GM08714 (cell line): ENCODE measurements at regions not wholly inside any gene's neighbourhood (a gene's known extent, or its start where the extent isn't known, plus 50 kb on each side); places are given as distances from the start of the nearest gene placed in this dataset.

Experiments
- H3K4me3 ChIP-seq: fragments of 200-500 bp; sonication (Bioruptor generic); 2 replicates; pipeline ENCODE4 v1.5.1; 2014; ENCODE audit warnings: mild to moderate bottlenecking, low read length, inconsistent platforms
- ZNF274 ChIP-seq: IDR thresholded peaks from 2 replicates; pipeline ENCODE4 v1.6.1; 2012; ENCODE audit warnings: mild to moderate bottlenecking, low read depth, low read length

DNA sequence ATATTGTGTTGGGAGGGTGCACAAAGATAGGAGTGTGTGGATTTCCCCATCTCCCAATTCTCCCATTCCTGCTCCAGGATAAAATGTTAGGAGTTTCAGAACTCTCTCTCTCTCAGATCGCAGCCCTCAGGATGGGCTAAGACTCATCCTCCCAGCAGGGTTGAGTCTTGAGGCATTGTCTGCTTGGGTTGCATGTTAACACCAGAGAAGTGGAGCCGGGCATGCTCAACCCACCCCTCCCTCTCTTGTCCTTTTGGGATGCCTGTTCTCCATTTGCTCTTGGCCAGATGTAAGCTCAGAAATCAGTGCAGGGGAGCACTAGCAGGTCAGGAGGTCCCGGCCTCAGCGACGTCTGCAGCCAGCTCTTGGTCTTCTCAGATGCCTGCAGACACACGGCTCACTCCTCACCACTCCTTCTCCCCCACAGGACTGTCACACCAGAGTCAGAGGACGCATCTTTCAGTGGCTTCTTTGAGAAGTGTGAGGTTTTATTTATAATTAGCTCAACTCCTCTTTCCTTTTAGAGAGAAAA is 1456.5 kb downstream of the TBC1D22A start:
- no peak for TF ChIP-seq ZNF274
- H3K4me3 ChIP-seq = no peak overlapping the region

DNA sequence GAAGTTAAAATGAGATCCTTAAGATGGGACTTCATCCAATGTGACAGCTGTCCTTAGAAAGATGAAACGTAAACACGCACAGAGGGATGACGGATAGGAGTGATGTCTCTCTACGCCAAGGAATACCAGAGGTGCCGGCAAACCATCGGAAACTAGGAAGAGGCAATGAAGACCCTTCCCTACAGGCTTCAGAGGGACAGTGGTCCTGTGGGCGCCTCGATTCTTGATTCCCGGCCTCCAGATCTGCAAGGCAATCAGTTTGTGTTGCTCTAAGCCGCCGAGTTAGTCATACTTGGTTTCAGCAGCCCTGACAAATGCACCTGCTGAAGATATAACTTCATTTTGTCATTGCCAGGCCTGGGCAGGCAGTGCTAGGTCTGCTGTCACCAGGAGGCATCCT is 1455.1 kb downstream of the TBC1D22A start:
- H3K4me3 ChIP-seq = no peak overlapping the region
- no peak for TF ChIP-seq ZNF274

DNA sequence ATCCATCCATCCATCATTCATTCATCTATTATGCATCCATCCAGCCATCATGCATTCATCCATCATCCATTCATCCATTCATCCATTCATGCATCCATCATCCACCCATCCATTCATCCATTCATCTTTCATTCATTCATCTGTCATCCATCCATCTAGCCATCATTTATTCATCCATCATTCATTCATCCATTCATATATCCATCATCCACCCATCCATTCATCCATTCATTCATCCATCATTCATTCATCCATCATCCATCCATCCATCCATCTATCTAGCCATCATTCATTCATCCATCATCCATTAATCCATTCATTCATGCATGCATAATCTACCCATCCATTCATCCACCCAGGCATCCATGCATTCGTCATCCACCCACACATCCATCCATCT is 1450.3 kb downstream of the TBC1D22A start:
- H3K4me3 ChIP-seq = no peak overlapping the region
- no peak for TF ChIP-seq ZNF274

DNA sequence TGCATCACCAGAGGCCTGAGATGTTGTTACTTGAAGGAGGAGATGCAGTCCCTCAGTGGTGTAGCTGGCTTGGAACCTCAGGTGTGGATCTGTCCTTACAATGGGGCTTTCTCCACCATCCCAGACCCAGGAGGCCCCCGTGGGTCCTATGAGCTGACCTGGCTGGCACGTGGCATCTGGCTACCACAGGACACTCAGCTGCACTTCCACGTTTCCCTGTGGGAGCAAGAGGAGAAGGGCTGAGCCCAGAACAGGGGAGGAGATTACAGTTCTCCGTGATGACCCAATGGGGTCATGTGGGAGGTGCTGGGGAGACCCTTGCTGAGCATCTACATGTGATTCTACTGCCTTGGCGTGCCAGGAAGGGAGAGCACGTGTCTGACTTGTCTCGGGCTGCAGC is 1448.4 kb downstream of the TBC1D22A start:
- no peak for TF ChIP-seq ZNF274
- no peak overlapping the region for H3K4me3 ChIP-seq

DNA sequence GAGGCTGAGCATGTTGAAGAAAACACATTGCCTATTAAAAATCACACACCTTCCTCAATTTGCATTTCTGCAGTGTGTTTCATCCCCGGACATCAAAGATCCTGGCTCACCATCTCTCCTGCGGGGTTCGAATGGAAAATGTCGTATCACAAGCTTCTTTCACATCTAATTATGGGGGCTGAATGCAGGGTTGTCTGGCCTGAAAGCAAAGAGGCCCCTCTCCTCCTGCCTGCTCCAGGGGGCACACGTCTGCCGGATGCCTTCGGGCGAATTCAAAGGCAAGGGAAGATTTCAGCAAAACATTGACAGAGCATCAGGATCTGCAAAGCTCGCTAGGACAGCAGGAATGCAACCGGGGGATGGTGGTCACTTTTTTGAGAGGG is 1447.7 kb downstream of the TBC1D22A start:
- no peak overlapping the region for H3K4me3 ChIP-seq
- no peak for TF ChIP-seq ZNF274

DNA sequence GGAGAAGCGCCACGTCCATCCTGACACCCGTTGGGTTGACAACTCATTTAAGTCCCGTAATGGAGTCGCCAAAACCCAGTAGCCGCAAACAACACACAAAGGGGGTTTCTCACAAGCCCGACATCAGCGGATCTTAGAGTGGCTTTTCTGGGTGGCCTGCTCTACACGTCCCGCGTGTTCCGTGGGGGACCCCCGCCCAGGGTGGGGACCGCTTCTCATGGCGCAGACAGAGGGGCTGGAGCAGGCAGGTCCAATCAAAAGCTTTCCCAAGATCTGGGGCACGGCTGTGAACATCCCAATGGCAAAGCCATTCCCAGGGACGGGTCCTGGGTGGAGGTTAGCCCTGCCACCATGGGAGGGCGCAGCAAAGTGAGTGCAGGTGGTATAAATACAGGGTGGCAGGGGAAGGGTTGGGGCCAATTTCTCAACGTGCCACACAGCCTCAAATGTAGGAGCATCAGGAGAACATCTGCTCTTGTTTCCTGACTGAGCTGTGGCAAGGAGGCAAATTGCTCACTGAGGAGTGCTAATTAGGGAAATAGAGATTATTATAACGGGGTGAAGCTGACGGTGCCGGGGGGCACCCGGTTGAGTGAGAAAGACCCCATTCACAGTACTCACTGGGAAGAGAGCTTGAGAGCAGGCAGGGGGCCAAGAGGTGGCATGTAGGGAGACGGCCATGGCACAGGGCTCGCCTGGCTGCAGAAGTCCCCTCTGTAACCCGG is 1447.2 kb downstream of the TBC1D22A start:
- no peak overlapping the region for H3K4me3 ChIP-seq
- TF ChIP-seq ZNF274 = no peak

DNA sequence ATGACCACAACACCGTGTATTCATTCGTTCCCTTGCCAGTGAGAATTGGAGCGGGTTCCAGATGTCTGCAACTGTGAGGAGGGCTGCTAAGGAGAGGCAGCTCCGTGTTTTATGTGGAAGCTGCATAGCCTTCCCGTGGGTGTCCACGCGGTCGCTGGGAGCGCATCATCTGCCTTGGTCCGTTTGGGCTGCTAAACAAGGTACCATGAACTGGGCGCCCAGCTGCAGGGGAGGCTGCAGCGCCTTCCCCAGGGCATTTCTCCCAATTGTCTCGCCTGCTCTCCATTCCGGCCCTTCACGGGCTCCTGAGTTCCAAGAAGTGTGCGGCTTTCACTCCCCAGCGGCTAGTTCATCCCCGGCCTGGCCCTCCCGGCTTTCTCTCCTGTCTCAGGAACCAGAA is 1446.4 kb downstream of the TBC1D22A start:
- H3K4me3 ChIP-seq = no peak overlapping the region
- TF ChIP-seq ZNF274 = no peak

DNA sequence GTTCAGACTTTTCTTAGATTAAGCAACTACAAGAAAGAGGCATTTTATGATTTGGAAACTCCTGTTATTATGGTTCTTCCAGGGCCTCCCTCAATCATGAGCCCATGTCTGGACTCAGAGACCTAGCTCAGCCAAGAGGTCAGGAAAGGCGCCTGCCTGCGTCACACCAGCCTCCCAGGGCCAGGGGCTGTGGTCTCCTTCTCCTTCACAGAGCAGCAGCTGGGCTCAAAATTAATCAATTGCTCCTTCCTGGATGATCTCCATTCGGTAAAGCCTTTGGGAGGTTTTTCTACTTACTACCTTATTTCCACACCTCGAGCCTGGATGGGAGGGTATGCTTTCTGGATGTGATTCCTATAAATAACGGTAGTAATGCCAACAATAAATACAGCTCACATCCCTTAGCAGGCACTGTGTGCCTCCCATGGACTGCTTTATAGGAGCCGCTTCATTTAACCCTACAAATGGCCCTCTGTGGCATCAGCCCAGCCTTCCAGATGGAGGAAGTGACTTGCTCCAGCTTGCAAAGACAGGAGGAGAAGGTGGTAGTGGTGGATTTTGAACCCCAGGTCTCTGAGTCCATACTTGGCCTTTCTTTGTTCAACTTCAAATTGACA is 1445.6 kb downstream of the TBC1D22A start:
- H3K4me3 ChIP-seq = no peak overlapping the region
- TF ChIP-seq ZNF274 = no peak

DNA sequence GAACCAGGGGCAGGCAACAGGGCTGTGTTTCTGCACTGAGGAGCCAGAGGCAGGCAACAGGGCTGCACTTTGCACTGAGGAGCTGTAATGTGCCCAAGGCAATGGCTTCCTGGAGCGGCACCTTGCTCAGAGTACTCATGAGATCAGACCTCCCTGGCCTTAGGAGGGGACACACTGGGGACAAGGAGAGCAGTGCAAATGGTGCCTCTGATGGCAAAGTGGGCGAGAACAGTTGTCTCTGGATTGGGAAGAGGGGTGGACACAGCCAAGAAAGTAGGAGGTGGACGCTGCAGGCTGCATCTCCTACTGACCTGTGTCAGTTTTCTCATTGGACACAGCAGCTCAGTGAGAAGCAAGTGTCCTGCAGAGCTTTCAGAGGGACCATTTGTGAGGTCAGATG is 1443.3 kb downstream of the TBC1D22A start:
- no peak overlapping the region for H3K4me3 ChIP-seq
- TF ChIP-seq ZNF274 = no peak

DNA sequence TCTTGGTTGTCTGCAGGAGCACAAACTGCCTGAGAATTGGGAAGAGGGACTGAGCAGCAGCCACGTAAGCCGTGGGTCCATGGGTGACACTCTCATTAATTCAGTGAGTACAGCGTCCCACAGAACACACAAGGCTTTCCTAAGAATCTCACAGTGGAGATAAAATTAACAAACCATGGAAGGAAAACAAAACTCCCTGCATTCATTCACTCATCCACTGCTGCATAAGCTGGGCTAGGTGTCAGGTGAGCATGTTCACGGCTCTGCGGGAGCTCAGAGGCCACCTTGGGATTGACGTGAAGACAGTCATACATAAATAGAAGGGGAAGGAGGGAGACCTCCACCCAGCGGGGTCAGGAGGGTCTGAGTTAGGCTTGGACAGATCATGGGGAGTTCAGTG is 1442.7 kb downstream of the TBC1D22A start:
- no peak overlapping the region for H3K4me3 ChIP-seq
- TF ChIP-seq ZNF274 = no peak

DNA sequence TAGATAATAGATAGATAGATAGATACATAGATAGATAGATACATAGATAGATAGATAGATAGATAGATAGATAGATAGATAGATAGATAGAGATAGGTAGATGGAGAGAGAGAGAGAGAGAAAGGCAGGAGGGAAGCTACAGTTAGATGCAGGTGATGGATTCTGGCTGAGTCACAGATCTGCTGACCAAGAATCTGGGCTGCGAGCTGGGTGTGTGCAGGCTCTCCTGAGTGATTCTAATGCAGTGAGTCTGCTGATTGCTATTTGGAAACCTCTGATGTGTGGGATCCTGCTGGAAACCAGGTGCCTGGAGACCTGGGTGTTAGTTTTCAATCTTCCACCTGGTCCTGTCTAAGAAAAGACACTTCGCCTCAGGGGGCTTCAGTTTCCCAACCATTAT is 1441.8 kb downstream of the TBC1D22A start:
- no peak for TF ChIP-seq ZNF274
- H3K4me3 ChIP-seq = no peak overlapping the region

DNA sequence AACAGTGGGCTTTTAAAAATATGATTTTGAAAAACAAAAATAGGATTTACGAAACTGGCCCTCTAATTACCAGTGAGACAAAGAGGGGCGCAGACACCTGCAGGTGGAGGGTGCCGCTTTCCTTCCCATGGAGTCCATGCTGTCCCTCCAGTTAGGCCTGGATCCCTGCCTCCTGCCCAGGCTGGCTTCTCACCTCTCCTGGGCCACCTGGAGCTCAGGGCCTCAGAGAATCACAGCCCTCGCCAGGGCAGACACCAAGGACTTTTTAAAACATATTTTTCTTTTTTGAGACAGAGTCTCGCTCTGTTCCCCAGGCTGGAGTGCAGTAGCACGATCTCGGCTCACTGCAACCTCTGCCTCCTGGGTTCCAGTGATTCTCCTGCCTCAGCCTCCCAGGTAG is 1437.2 kb downstream of the TBC1D22A start:
- no peak for TF ChIP-seq ZNF274
- no peak overlapping the region for H3K4me3 ChIP-seq

DNA sequence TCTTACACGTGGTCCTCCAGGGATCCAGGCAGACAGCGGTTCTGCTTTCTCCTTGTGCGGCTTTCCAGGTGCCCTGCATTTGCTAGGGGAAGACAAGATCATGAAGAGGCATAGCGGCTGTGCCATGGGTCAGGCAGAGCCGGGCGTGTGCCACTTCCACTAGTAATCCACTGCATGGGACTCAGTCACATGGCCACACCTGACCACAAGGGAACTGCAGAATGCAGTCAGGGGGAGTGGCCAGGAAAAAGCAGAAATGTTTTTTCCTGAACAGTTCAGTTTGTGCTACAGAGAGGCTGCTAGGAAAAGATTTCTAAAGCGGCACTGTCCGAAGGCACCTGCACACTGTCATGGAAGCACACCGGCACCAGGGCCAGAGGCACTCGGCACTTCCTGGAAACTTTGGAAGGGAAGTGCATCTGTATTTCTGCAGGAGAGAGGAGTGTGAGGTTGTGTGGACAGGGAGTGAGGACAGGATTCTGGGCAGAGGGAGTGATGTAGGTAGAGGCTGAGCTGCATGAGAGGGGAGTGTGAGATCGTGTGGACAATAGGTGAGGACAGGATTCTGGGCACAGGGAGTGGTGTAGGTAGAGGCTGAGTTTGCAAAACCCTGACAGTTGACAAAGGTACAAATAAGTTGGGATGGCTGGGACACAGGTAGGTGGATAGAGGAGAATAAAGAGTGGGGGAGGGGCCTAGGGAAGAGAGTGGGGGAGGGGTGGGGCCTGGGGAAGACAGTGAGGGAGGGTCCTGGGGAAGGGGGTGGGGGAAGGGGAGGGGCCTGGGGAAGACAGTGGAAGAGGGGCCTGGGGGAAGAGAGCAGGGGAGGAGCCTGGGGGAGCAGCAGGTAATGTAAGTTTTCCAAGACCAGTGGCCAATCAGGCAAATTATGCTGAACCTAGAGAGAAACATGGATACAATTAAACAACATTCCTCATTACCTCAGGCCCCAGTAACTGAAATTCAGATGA is 1436.3 kb downstream of the TBC1D22A start:
- TF ChIP-seq ZNF274 = no peak
- H3K4me3 ChIP-seq = no peak overlapping the region

DNA sequence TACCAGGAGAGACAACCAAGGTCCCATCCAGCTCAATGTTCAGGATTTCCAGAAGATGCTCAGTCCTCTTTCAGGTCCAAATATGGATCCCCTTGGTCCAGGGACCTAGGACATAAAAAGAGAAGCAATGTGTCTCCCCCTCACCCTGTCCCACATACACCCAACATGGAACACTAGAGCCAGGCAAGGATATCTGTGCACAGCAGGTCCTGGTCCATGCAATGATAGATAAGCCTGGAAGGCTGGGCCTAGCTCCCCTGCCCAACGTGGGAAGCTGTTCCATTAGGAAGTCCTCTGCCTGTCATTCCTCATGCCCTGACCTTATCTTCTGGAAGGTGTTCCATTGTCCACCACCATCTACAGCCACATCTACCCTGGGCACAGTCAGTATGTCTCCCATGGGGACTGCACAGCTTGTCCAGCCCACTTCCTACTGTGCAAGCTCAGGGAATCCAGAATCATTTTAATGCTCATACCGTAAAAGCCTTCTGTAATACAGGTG is 1434.8 kb downstream of the TBC1D22A start:
- H3K4me3 ChIP-seq = no peak overlapping the region
- TF ChIP-seq ZNF274 = no peak
